Hepatocyte (in vitro differentiated cells): ENCODE measurements at regions not wholly inside any gene's neighbourhood (a gene's known extent, or its start where the extent isn't known, plus 50 kb on each side); places are given as distances from the start of the nearest gene placed in this dataset.

Source experiments
- CTCF ChIP-seq: fragments of 200-600 bp; sonication (generic); IDR thresholded peaks from 2 replicates; pipeline ENCODE4 v1.5.1; 2016; ENCODE audit warnings: antibody characterized with exemption, mild to moderate bottlenecking; ENCODE audit not compliant: poor library complexity
- EZH2 ChIP-seq: fragments of 200-600 bp; sonication (generic); IDR thresholded peaks from 2 replicates; pipeline ENCODE4 v1.6.1; 2016; ENCODE audit warnings: antibody characterized with exemption, mild to moderate bottlenecking, borderline replicate concordance

- TF ChIP-seq CTCF (no peak), EZH2 (no peak)
Observed at GRCh38 chr18:38709122-38709521, 1143.5 kb upstream of the CELF4 start.
